H1 (cell line): ENCODE measurements at regions not wholly inside any gene's neighbourhood (a gene's known extent, or its start where the extent isn't known, plus 50 kb on each side); places are given as distances from the start of the nearest gene placed in this dataset.

Experiments
- CTCF ChIA-PET: fragments of 300-600 bp; sonication (Branson Sonifier 250); formaldehyde crosslinking; loops from one replicate; lab custom pipeline; 2021; ENCODE audit not compliant: partially characterized antibody; lab: Charles Lee
- POLR2A ChIA-PET: fragments of 300-600 bp; sonication (Branson Sonifier 250); formaldehyde crosslinking; loops from one replicate; lab custom pipeline; 2021; ENCODE audit warnings: inconsistent platforms; ENCODE audit not compliant: partially characterized antibody; lab: Charles Lee
- DNase-seq, 2 experiments: peaks; one replicate each; pipeline versions ENCODE4 v3.0.0 to v3.0.0-alpha.2; 2010 to 2022; ENCODE audit warnings: low spot score in 2 of 2, low read depth in 1 of 2, mixed read lengths in 1 of 2
- FAIRE-seq: peaks from 2 replicates; lab custom pipeline; 2011; peaks lifted over from hg19 to GRCh38; lab: Jason Lieb, UNC
- H2AFZ ChIP-seq: 2 replicates; pipeline ENCODE4 v1.8.1; 2012; ENCODE audit warnings: low read length, inconsistent platforms
- H2AK5ac ChIP-seq: 2 replicates; pipeline ENCODE4 v1.6.1; 2013; ENCODE audit warnings: low read depth, low read length
- H2BK120ac ChIP-seq: replicated peaks from 2 replicates; pipeline ENCODE3; 2013; ENCODE audit warnings: low read depth, low read length, inconsistent platforms
- H2BK12ac ChIP-seq: 2 replicates; pipeline ENCODE4 v1.6.1; 2013; ENCODE audit warnings: low read depth, low read length
- H2BK15ac ChIP-seq: 2 replicates; pipeline ENCODE4 v1.6.1; 2013; ENCODE audit warnings: low read length
- H2BK20ac ChIP-seq: 2 replicates; pipeline ENCODE4 v1.6.1; 2013; ENCODE audit warnings: low read length
- H2BK5ac ChIP-seq: 2 replicates; pipeline ENCODE4 v1.6.1; 2013; ENCODE audit warnings: low read depth, low read length
- H3K14ac ChIP-seq: 2 replicates; pipeline ENCODE4 v1.6.1; 2013; ENCODE audit warnings: inconsistent platforms; ENCODE audit not compliant: insufficient read length
- H3K18ac ChIP-seq: 2 replicates; pipeline ENCODE4 v1.6.1; 2013; ENCODE audit warnings: low read length; ENCODE audit errors: extremely low read depth
- H3K23ac ChIP-seq: 2 replicates; pipeline ENCODE4 v1.6.1; 2013; ENCODE audit warnings: inconsistent platforms; ENCODE audit not compliant: insufficient read length
- H3K23me2 ChIP-seq: 2 replicates; pipeline ENCODE4 v1.6.1; 2013; ENCODE audit warnings: low read depth, low read length
- H3K27ac ChIP-seq: 2 replicates; pipeline ENCODE4 v1.6.1; 2011; ENCODE audit warnings: low read depth, low read length, inconsistent platforms
- H3K27me3 ChIP-seq, 4 experiments: replicated peaks in 1 of 4; 1 replicate in 1 of 4; 2 replicates in 3 of 4; pipeline versions ENCODE4 v1.6.1 to v1.8.1; 2011 to 2013; ENCODE audit warnings: low read length in 3 of 4, mild to moderate bottlenecking in 3 of 4, inconsistent platforms in 2 of 4, mixed read lengths in 2 of 4, moderate library complexity in 1 of 4; ENCODE audit not compliant: control insufficient read depth in 3 of 4, insufficient read depth in 3 of 4; ENCODE audit errors: extremely low read depth in 1 of 4
- H3K36me3 ChIP-seq, 4 experiments: 2 replicates each; pipeline versions ENCODE4 v1.6.1 to v1.8.1; 2011 to 2013; ENCODE audit warnings: mild to moderate bottlenecking in 4 of 4, low read length in 3 of 4, moderate library complexity in 2 of 4, control low read depth in 1 of 4, inconsistent platforms in 1 of 4; ENCODE audit not compliant: insufficient read depth in 4 of 4, control insufficient read depth in 2 of 4
- H3K4ac ChIP-seq: replicated peaks from 2 replicates; pipeline ENCODE3; 2013; ENCODE audit warnings: low read length, low read depth, mixed read lengths, inconsistent platforms; ENCODE audit not compliant: insufficient read length
- H3K4me1 ChIP-seq, 4 experiments: replicated peaks in 1 of 4; 1 replicate in 1 of 4; 2 replicates in 3 of 4; pipeline versions ENCODE4 v1.6.1 to v1.8.1; 2011 to 2013; ENCODE audit warnings: low read length in 3 of 4, inconsistent platforms in 2 of 4, mixed read lengths in 1 of 4; ENCODE audit not compliant: insufficient read depth in 4 of 4, control insufficient read depth in 3 of 4
- H3K4me2 ChIP-seq, 2 experiments: 2 replicates each; pipeline versions ENCODE4 v1.6.1 to v1.8.1; 2011 to 2013; ENCODE audit warnings: low read depth in 2 of 2, low read length in 2 of 2, control low read depth in 1 of 2, inconsistent platforms in 1 of 2, mild to moderate bottlenecking in 1 of 2; ENCODE audit not compliant: insufficient read depth in 1 of 2
- H3K4me3 ChIP-seq, 4 experiments: fragments of 200-600, 300-600 bp in 1 of 4; sonication (generic), shearing (Covaris generic), sonication (Bioruptor Twin) in 1 of 4; 2 replicates each; pipeline versions ENCODE4 v1.5.1 to v1.8.1; 2011 to 2016; ENCODE audit warnings: low read length in 4 of 4, low read depth in 3 of 4, control low read depth in 2 of 4, inconsistent platforms in 2 of 4, mild to moderate bottlenecking in 2 of 4, mixed read lengths in 1 of 4, moderate library complexity in 1 of 4; ENCODE audit not compliant: insufficient read depth in 2 of 4; ENCODE audit errors: extremely low read depth in 1 of 4
- H3K56ac ChIP-seq: replicated peaks from 2 replicates; pipeline ENCODE3; 2013; ENCODE audit warnings: low read depth, mild to moderate bottlenecking, mixed read lengths, low read length, inconsistent platforms; ENCODE audit not compliant: insufficient read length
- H3K79me1 ChIP-seq: 2 replicates; pipeline ENCODE4 v1.6.1; 2013; ENCODE audit warnings: low read depth, low read length, control low read depth
- H3K79me2 ChIP-seq, 2 experiments: 2 replicates each; pipeline versions ENCODE4 v1.6.1 to v1.8.1; 2012 to 2013; ENCODE audit warnings: low read length in 2 of 2, mild to moderate bottlenecking in 2 of 2, inconsistent platforms in 1 of 2; ENCODE audit not compliant: insufficient read depth in 2 of 2, control insufficient read depth in 1 of 2
- H3K9ac ChIP-seq, 4 experiments: replicated peaks in 1 of 4; 1 replicate in 1 of 4; 2 replicates in 3 of 4; pipeline versions ENCODE4 v1.6.1 to v1.8.1; 2011 to 2013; ENCODE audit warnings: low read depth in 3 of 4, low read length in 3 of 4, control low read depth in 2 of 4, mild to moderate bottlenecking in 2 of 4, moderate library complexity in 2 of 4, inconsistent platforms in 1 of 4; ENCODE audit errors: extremely low read depth in 1 of 4
- H3K9me3 ChIP-seq, 2 experiments: 2 replicates each; pipeline versions ENCODE4 v1.6.1 to v1.8.1; 2012 to 2013; ENCODE audit warnings: mild to moderate bottlenecking in 2 of 2, moderate library complexity in 2 of 2, control low read depth in 1 of 2, inconsistent platforms in 1 of 2, low read depth in 1 of 2, low read length in 1 of 2, mixed read lengths in 1 of 2; ENCODE audit not compliant: insufficient read depth in 2 of 2
- H4K20me1 ChIP-seq, 2 experiments: replicated peaks in 1 of 2; 2 replicates each; pipeline versions ENCODE3 to v1.8.1; 2011 to 2013; ENCODE audit warnings: inconsistent platforms in 2 of 2, low read length in 2 of 2, mild to moderate bottlenecking in 1 of 2; ENCODE audit not compliant: insufficient read depth in 2 of 2, control insufficient read depth in 1 of 2
- H4K5ac ChIP-seq: 2 replicates; pipeline ENCODE4 v1.6.1; 2013; ENCODE audit warnings: low read length, low read depth, mixed read lengths, inconsistent platforms; ENCODE audit not compliant: insufficient read length
- H4K8ac ChIP-seq: 2 replicates; pipeline ENCODE4 v1.8.0; 2013; ENCODE audit warnings: mild to moderate bottlenecking, moderate library complexity, low read length, inconsistent platforms; ENCODE audit not compliant: insufficient read depth; ENCODE audit errors: extremely low read depth
- H4K91ac ChIP-seq: replicated peaks from 2 replicates; pipeline ENCODE3; 2013; ENCODE audit warnings: low read length, mixed read lengths, inconsistent platforms; ENCODE audit not compliant: insufficient read length
- ASH2L ChIP-seq: fragments of 200-600, 300-600 bp; sonication (generic); IDR thresholded peaks from one replicate; pipeline ENCODE4 v1.7.1; 2017; ENCODE audit warnings: low read length
- EGR1 ChIP-seq: IDR thresholded peaks from 2 replicates; pipeline ENCODE4 v1.6.1; 2011; ENCODE audit warnings: low read depth, low read length, borderline replicate concordance
- HDAC2 ChIP-seq, 2 experiments: fragments of 300-600 bp in 1 of 2; sonication (generic) in 1 of 2; IDR thresholded peaks; 2 replicates each; pipeline ENCODE4 v1.6.1; 2011 to 2012; ENCODE audit warnings: low read depth in 2 of 2, low read length in 2 of 2, mild to moderate bottlenecking in 2 of 2, moderate library complexity in 2 of 2, borderline replicate concordance in 1 of 2, inconsistent platforms in 1 of 2
- NRF1 ChIP-seq: IDR thresholded peaks from 2 replicates; pipeline ENCODE4 v1.6.1; 2011; ENCODE audit warnings: mild to moderate bottlenecking, low read depth, low read length, improper control_type of control experiment
- POLR2A ChIP-seq, 2 experiments: IDR thresholded peaks; 1 replicate in 1 of 2; 2 replicates in 1 of 2; pipeline ENCODE4 v1.6.1; 2011; ENCODE audit warnings: low read depth in 2 of 2, low read length in 2 of 2, mild to moderate bottlenecking in 2 of 2; ENCODE audit errors: control extremely low read depth in 1 of 2
- RXRA ChIP-seq: IDR thresholded peaks from 2 replicates; pipeline ENCODE4 v1.6.1; 2011; ENCODE audit warnings: low read depth, mild to moderate bottlenecking, low read length, moderate library complexity; ENCODE audit not compliant: insufficient read depth
- SAP30 ChIP-seq: fragments of 300-600 bp; sonication (generic); IDR thresholded peaks from 2 replicates; pipeline ENCODE4 v1.7.1; 2012; ENCODE audit warnings: low read length, moderate library complexity, mild to moderate bottlenecking, inconsistent platforms; ENCODE audit not compliant: insufficient read depth, insufficient replicate concordance
- SRF ChIP-seq: IDR thresholded peaks from 2 replicates; pipeline ENCODE4 v1.6.1; 2011; ENCODE audit warnings: mild to moderate bottlenecking, low read depth, low read length, moderate library complexity
- TCF12 ChIP-seq: IDR thresholded peaks from 2 replicates; pipeline ENCODE4 v1.6.1; 2011; ENCODE audit warnings: low read depth, mild to moderate bottlenecking, low read length
- TEAD4 ChIP-seq: IDR thresholded peaks from 2 replicates; pipeline ENCODE4 v1.6.1; 2012; ENCODE audit warnings: low read depth, low read length, inconsistent platforms, mixed read lengths
- WGBS, 2 experiments: shearing (Covaris generic) in 1 of 2; methylation state at CpG; one replicate each; pipeline versions ENCODE4 v1.1.6 to v1.1.7; 2013 to 2015; ENCODE audit warnings: low lambda C conversion rate in 2 of 2, mixed read lengths in 2 of 2, inconsistent platforms in 1 of 2, low coverage in 1 of 2, missing lambda C conversion rate in 1 of 2; ENCODE audit not compliant: insufficient replicate concordance in 2 of 2, insufficient coverage in 1 of 2, insufficient read length in 1 of 2; ENCODE audit errors: extremely low coverage in 1 of 2, missing lambda C conversion rate in 1 of 2; 5-methylcytosine and 5-hydroxymethylcytosine counted together
- TF ChIP-seq, protein P1 (sequence below): IDR thresholded peaks from 2 replicates; pipeline ENCODE4 v1.6.1; 2012; ENCODE audit warnings: inconsistent platforms
- TF ChIP-seq, protein P2 (sequence below): IDR thresholded peaks from 2 replicates; pipeline ENCODE4 v1.6.1; 2012; ENCODE audit warnings: inconsistent platforms

- H2BK5ac ChIP-seq = no peak overlapping the region
- H3K4me3 ChIP-seq = no peak overlapping the region
- H4K5ac ChIP-seq = no peak overlapping the region
- no peaks in the 10 kb centered on the region for H3K79me1 ChIP-seq
- H3K4me1 ChIP-seq = no peaks in the 10 kb centered on the region; a peak in 1 of 7 replicates
- H4K91ac ChIP-seq = no peak overlapping the region
- H2BK15ac ChIP-seq = no peak overlapping the region
- no peaks in the 10 kb centered on the region for H3K27me3 ChIP-seq
- H2BK120ac ChIP-seq = no peak overlapping the region
- no peak overlapping the region for H2AK5ac ChIP-seq
- no peak overlapping the region for H4K8ac ChIP-seq
- no peaks in the 10 kb centered on the region; a peak in 1 of 4 replicates for H3K9me3 ChIP-seq
- no peak overlapping the region for H3K56ac ChIP-seq
- ChIA-PET CTCF (interaction anchor here (0.7 to 2.4 kb wide), 2 partner anchors 115 to 279 kb away, joined by 3 to 6 read pairs; no protein-coding TSS in a partner anchor), POLR2A (no interaction called here)
- H3K79me2 ChIP-seq = no peaks in the 10 kb centered on the region
- H3K18ac ChIP-seq = no peak overlapping the region
- H3K14ac ChIP-seq = no peak overlapping the region
- no peak overlapping the region for H2BK12ac ChIP-seq
- no peaks in the 10 kb centered on the region for H4K20me1 ChIP-seq
- H3K23ac ChIP-seq = no peak overlapping the region
- FAIRE-seq = no peak
- no peak overlapping the region for H3K4ac ChIP-seq
- H3K23me2 ChIP-seq = no peaks in the 10 kb centered on the region
- no peak overlapping the region for H3K4me2 ChIP-seq
- no peak overlapping the region for H2AFZ ChIP-seq
- no peak overlapping the region for H3K9ac ChIP-seq
- H2BK20ac ChIP-seq = no peak overlapping the region
- H3K36me3 ChIP-seq = no peaks in the 10 kb centered on the region
- no peak overlapping the region for H3K27ac ChIP-seq
- DNase-seq = no peak
- WGBS, 2 experiments = 83% methylated on average over 5 of the region's 5 CpGs; no CpG with 5 or more reads in 1 of the 2 experiments
- no peak for TF ChIP-seq HDAC2 (IDR thresholded peaks at IDR 0.05; ENCODE audit: borderline replicate concordance in 1 of 2, low read depth in 2 of 2, low read length in 2 of 2)
- TF ChIP-seq SAP30 = no peak
- no peak for TF ChIP-seq TCF12
- TF ChIP-seq, protein P1, sequence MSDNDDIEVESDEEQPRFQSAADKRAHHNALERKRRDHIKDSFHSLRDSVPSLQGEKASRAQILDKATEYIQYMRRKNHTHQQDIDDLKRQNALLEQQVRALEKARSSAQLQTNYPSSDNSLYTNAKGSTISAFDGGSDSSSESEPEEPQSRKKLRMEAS = no peak
- TF ChIP-seq POLR2A (IDR thresholded peaks at IDR 0.05; ENCODE audit: control extremely low read depth in 1 of 2, low read depth in 2 of 2, low read length in 2 of 2) = no peak
- TF ChIP-seq, protein P2, sequence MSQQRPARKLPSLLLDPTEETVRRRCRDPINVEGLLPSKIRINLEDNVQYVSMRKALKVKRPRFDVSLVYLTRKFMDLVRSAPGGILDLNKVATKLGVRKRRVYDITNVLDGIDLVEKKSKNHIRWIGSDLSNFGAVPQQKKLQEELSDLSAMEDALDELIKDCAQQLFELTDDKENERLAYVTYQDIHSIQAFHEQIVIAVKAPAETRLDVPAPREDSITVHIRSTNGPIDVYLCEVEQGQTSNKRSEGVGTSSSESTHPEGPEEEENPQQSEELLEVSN = no peak
- TF ChIP-seq SRF = no peak
- TF ChIP-seq NRF1 = no peak
- no peak for TF ChIP-seq TEAD4
- TF ChIP-seq EGR1 = no peak
- TF ChIP-seq RXRA = no peak
- TF ChIP-seq ASH2L = no peak
Observed at GRCh38 chr16:26830428-26831127, 236.1 kb upstream of the C16orf82 start.
